GM21367 (cell line): ENCODE measurements at regions not wholly inside any gene's neighbourhood (a gene's known extent, or its start where the extent isn't known, plus 50 kb on each side); places are given as distances from the start of the nearest gene placed in this dataset.
A peak's percentile ranks its signal among the peaks of the same experiment; 100 is the strongest.
"Not testable (repeated sequence)": the region's sequence is repeated elsewhere in the genome, so short reads cannot be mapped to it uniquely, and the experiment has no call there.

ENCODE experiments used
- ATAC-seq: cut with Tn5 transposase; IDR thresholded peaks from one replicate; pipeline ENCODE4 v1.9.1; 2021; ENCODE audit not compliant: unreplicated experiment

GRCh38 chr2:136331226-136331625 lies 213.3 kb upstream of the CXCR4 start:
- no peak for ATAC-seq

- ATAC-seq = no peak
These were observed 210.4 kb upstream of the CXCR4 start for GRCh38 chr2:136328207-136328795.

GRCh38 chr2:136327162-136327852 lies 209.4 kb upstream of the CXCR4 start:
- ATAC-seq = peak; percentile 80

- ATAC-seq = no peak
These were observed 207.9 kb upstream of the CXCR4 start for GRCh38 chr2:136325844-136326331.

GRCh38 chr2:136324966-136325365 lies 207.0 kb upstream of the CXCR4 start:
- no peak for ATAC-seq

- no peak for ATAC-seq
These were observed 206.0 kb upstream of the CXCR4 start for GRCh38 chr2:136323935-136324334.

GRCh38 chr2:136323195-136323594 lies 205.2 kb upstream of the CXCR4 start:
- ATAC-seq = no peak

GRCh38 chr2:136322428-136322827 lies 204.5 kb upstream of the CXCR4 start:
- no peak for ATAC-seq

GRCh38 chr2:136319651-136320050 lies 201.7 kb upstream of the CXCR4 start:
- ATAC-seq = no peak

GRCh38 chr2:136319237-136319636 lies 201.3 kb upstream of the CXCR4 start:
- ATAC-seq = no peak

GRCh38 chr2:136314240-136314639 lies 196.3 kb upstream of the CXCR4 start:
- no peak for ATAC-seq

- ATAC-seq = not testable (repeated sequence)
These were observed 194.6 kb upstream of the CXCR4 start for GRCh38 chr2:136312568-136312967.

GRCh38 chr2:136310797-136311603 lies 193.1 kb upstream of the CXCR4 start:
- ATAC-seq = no peak

- no peak for ATAC-seq
These were observed 192.1 kb upstream of the CXCR4 start for GRCh38 chr2:136310005-136310495.

- ATAC-seq = no peak
These were observed 190.7 kb upstream of the CXCR4 start for GRCh38 chr2:136308611-136309010.

- no peak for ATAC-seq
These were observed 188.9 kb upstream of the CXCR4 start for GRCh38 chr2:136306836-136307235.

GRCh38 chr2:136305517-136306192 lies 187.7 kb upstream of the CXCR4 start:
- ATAC-seq = peak; percentile 87

- no peak for ATAC-seq
These were observed 183.1 kb upstream of the CXCR4 start for GRCh38 chr2:136301006-136301405.

GRCh38 chr2:136298631-136299030 lies 180.7 kb upstream of the CXCR4 start:
- no peak for ATAC-seq

- ATAC-seq = no peak
These were observed 180.0 kb upstream of the CXCR4 start for GRCh38 chr2:136297994-136298393.

GRCh38 chr2:136297312-136297711 lies 179.4 kb upstream of the CXCR4 start:
- no peak for ATAC-seq
